ENCODE measurements at regions not wholly inside any gene's neighbourhood (a gene's known extent, or its start where the extent isn't known, plus 50 kb on each side); places are given as distances from the start of the nearest gene placed in this dataset.

- H3K27ac ChIP-seq: no peak overlapping the region
- no peak for TF ChIP-seq CTCF (IDR thresholded peaks at IDR 0.05)
- no peak overlapping the region for H3K4me3 ChIP-seq
- DNase-seq (ENCODE audit: low spot score): no peak
Measured at GRCh38 chr11:115047631-115048030, 369.3 kb downstream of the NXPE2 start.

GRCh38 chr11:115049796-115050195, 371.5 kb downstream of the NXPE2 start:
- no peak overlapping the region for H3K4me3 ChIP-seq
- H3K27ac ChIP-seq: no peak overlapping the region
- TF ChIP-seq CTCF (IDR thresholded peaks at IDR 0.05): no peak
- no peak for DNase-seq (ENCODE audit: low spot score)

- TF ChIP-seq CTCF (IDR thresholded peaks at IDR 0.05): no peak
- no peak for DNase-seq (ENCODE audit: low spot score)
- Histone ChIP-seq H3K27ac (no peak overlapping the region), H3K4me3 (no peak overlapping the region)
Measured at GRCh38 chr11:115050756-115051155, 372.4 kb downstream of the NXPE2 start.

DNA sequence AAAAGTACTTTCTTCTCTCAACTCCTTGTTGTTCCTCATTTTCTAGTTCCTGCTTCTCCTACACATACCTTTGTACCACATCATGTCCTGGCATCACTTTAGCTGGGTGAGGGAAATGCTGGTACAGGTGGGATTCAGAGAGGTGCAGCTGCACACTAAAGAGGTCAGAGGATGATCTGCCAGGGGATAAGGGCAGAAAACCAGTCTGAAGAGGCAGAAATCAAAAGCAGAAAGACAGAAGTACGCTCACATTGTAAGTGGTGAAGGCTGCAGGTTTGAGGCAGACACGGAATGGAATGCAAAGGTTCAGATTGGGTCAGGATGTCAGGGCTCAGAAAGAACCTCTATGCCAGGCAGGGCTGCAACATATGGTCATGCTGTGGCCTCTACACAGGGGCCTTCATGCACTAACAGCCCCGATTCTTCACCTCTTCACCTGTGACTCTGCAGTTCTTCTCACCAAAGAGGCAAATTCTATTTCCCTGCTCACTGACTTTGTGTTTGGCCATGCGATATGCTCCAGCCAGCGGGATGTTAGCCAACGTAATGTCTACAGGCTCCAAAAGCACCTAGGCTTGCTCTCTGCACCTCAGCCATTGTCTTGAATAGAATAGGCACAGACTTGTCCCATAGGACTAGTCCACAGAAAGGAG, 373.7 kb downstream of the NXPE2 start:
- Histone ChIP-seq H3K4me3 (no peak overlapping the region), H3K27ac (no peak overlapping the region)
- TF ChIP-seq CTCF (IDR thresholded peaks at IDR 0.05): no peak
- no peak for DNase-seq (ENCODE audit: low spot score)

GRCh38 chr11:115052601-115053000, 374.3 kb downstream of the NXPE2 start:
- no peak overlapping the region for H3K27ac ChIP-seq
- H3K4me3 ChIP-seq: no peak overlapping the region
- no peak for TF ChIP-seq CTCF (IDR thresholded peaks at IDR 0.05)
- DNase-seq (ENCODE audit: low spot score): no peak

GRCh38 chr11:115054570-115055538, 376.5 kb downstream of the NXPE2 start:
- no peak for TF ChIP-seq CTCF (IDR thresholded peaks at IDR 0.05)
- H3K27ac ChIP-seq: no peak overlapping the region
- H3K4me3 ChIP-seq: no peak overlapping the region
- no peak for DNase-seq (ENCODE audit: low spot score)
